Activated CD8-positive, alpha-beta memory T cell treated with anti-CD3 and anti-CD28 coated beads, Interleukin-2, amount 50 U/mL, for 24 hours (primary cell): ENCODE measurements at regions not wholly inside any gene's neighbourhood (a gene's known extent, or its start where the extent isn't known, plus 50 kb on each side); places are given as distances from the start of the nearest gene placed in this dataset.
"Not testable (repeated sequence)": the region's sequence is repeated elsewhere in the genome, so short reads cannot be mapped to it uniquely, and the experiment has no call there.

ENCODE experiments used
- DNase-seq: peaks from one replicate; pipeline ENCODE4 v3.0.0-alpha.2; 2020; ENCODE audit errors: extremely low read depth

GRCh38 chr6:170198298-170198697, 92.6 kb downstream of the DLL1 start:
- no peak for DNase-seq

- no peak for DNase-seq
Measured at GRCh38 chr6:170193326-170193821, 97.5 kb downstream of the DLL1 start.

- DNase-seq: no peak
Measured at GRCh38 chr6:170192905-170193304, 98.0 kb downstream of the DLL1 start.

DNA sequence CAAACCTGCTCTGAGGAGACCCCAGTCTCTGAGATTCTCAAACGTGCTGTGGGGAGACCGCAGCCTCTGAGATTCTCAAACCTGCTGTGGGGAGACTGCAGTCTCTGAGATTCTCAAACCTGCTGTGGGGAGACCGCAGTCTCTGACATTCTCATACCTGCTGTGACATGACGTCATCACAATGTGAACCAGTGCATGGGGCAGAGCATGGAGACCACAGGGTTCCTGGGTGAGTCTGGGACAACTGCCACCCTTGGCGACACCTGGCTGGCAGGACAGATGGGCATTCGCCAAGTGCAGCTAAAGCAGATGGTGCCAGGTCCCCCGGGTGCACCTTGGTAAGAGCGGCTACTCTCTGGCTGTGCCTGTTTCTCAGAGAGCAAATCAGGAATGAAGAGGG, 98.8 kb downstream of the DLL1 start:
- not testable (repeated sequence) for DNase-seq

GRCh38 chr6:170190046-170190445, 100.8 kb downstream of the DLL1 start:
- DNase-seq: no peak

- no peak for DNase-seq
Measured at GRCh38 chr6:170189236-170189635, 101.6 kb downstream of the DLL1 start.

GRCh38 chr6:170188571-170189001, 102.3 kb downstream of the DLL1 start:
- no peak for DNase-seq

GRCh38 chr6:170187669-170188566, 103.0 kb downstream of the DLL1 start:
- no peak for DNase-seq

GRCh38 chr6:170186941-170187668, 103.8 kb downstream of the DLL1 start:
- DNase-seq: no peak

DNA sequence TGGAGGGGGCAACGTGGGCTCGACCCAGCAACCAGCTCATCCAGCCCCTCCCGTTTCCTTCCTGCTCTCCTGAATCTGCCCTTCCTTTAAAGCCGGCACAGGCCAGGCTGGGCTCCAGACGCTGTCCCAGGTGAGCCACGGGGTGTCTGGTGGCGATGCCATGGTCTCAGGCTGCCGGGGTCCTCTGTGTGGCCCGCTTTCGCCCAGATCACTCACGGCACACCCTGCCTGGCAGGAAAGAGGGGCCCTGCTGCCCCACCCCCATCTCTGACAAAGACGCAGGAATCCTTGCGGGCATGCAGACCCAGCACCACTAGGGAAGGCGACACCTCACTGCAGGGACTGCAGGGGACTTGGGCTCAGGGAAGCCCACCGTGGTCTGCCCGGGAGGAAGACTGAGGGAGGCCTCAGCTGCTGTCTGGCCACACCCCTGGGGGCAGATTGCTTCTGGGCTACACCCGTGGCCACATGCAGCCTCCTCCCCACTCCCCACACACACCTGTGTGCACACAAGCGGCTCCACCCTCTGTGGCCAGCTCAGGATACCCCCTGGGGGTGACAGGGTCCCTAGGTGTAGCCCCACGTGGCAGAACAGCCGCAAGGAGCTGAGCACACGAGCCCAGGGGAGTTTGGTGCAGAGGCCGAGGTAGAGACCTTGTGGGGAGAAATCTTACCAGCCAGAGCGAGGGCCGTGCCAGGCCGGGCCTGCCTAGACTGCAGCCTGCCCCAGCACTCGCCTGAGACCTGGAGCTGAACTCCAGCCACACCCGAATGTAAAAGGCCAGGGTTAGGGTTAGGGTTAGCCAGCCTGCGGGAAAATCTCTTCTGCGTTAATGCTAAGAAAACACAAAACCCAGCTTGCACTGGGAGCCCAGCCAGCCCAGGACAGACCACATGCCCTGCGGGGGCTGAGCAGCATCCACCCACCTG, 104.6 kb downstream of the DLL1 start:
- no peak for DNase-seq

- DNase-seq: no peak
Measured at GRCh38 chr6:170185175-170185978, 105.5 kb downstream of the DLL1 start.

DNA sequence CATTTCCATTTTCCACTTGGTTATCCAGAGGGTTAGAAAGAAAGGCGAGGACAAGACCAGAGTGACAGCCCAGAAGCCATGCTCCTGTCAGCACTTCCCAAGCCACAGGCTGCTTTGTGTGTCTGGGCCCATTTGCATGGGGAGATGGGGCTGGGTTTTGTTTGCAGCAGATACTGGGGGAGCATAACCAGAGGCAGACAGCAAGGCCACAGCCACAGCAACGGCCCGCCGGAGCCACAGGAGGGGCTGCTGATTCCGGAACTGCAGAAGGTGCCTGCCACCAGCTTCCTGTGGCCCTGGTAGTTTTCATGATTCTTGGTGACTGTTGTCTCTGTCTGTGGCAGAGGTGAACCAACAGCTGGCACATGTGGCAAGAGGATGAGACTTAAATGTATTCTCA, 106.6 kb downstream of the DLL1 start:
- no peak for DNase-seq

DNA sequence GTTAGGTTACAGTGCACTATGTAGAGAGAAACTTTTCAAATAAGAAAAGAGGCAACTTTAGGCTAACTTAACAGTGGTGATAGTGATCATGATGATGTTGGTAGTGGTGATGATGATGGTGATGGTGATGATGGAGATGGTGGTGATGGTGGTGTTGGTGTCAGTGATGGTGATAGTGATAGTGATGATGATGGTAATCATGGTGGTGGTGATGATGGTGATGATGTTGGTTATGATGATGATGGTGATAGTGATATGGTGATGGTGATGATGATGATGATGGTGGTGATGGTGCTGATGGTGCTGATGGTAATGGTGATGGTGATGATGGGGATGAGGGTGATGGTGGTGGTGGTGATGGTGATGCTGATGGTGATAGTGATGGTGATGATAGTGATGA, 107.4 kb downstream of the DLL1 start:
- no peak for DNase-seq

DNA sequence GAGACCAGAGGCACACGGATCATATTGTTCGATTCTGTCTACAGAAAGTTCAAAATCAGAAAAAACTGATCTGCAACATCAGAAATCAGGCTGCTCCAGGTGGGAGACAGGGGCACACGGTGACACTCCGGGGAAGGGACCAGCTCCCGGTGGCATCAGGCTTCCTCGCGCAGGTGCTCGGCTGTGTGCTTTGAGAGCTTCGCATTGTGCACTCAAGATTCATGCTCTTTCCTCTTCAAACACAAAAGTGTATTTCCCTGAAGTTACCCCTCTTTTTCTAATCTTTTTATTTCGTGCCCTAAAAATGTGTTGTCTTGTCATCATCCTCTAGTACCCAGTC, 108.1 kb downstream of the DLL1 start:
- DNase-seq: no peak

DNA sequence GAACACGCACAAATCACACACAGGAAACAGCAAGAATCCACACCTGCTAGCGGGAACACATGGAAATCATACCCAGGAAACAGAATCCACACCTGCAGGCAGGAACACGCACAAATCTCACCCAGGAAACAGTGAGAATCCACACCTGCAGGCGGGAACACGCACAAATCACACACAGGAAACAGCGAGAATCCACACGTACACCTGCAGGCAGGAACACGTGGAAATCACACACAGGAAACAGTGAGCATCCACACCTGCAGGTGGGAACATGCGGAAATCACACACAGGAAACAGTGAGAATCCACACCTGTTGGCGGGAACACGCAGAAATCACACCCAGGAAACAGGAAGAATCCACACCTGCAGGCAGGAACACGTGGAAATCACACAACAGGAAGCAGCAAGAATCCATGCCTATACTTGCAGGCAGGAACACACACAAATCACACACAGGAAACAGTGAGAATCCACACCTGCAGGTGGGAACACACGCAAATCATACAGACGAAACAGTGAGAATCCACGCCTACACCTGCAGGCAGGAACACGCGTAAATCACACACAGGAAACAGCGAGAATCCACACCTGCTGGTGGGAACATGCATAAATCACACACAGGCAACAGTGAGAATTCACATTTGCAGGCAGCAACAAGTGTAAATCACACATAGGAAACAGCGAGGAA, 108.6 kb downstream of the DLL1 start:
- no peak for DNase-seq

- DNase-seq: no peak
Measured at GRCh38 chr6:170181338-170181690, 109.6 kb downstream of the DLL1 start.

- DNase-seq: no peak
Measured at GRCh38 chr6:170180671-170181337, 110.1 kb downstream of the DLL1 start.

DNA sequence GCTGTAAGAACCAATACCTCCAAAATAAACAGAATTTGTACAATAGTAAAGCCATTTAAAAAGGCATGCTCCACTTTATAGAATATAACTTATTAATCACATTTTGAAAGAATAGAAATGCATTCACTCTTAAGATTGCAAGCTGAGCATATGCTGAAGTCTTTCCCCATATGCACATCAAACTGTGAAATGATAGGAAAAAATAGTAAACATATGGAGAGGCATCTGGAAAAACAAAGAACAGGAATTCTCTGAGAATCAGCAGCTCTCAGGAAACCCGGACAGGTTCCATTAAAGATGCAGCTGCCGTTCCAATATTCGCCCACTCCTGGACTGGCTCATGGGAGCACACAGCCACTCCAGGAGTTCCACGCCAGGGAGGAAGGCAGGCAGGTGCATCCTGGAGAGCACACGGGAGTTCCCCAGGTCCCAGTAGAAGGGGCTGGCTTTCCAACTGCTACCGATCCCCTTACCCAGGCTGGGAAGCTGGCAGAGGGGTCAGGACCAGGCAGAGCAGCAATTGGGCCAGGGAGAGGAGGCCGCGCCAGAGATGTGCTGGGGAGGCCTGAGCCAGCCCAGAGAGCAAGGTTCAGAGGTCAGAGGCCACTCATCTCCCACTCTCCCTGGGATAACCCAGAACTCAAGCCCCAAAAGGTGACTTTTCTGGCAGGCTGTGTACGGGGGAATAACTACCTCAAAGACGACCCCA, 111.1 kb downstream of the DLL1 start:
- no peak for DNase-seq
